ENCODE measurements at regions not wholly inside any gene's neighbourhood (a gene's known extent, or its start where the extent isn't known, plus 50 kb on each side); places are given as distances from the start of the nearest gene placed in this dataset.

GRCh38 chr2:106018141-106018540, 176.0 kb downstream of the UXS1 start:
- TF ChIP-seq IRF1 (CRISPR knock-in tag; IDR thresholded peaks at IDR 0.05), result no peak
- TF ChIP-seq ELF4 (CRISPR knock-in tag; IDR thresholded peaks at IDR 0.05; ENCODE audit: low read depth), result no peak
- TF ChIP-seq, protein P1, sequence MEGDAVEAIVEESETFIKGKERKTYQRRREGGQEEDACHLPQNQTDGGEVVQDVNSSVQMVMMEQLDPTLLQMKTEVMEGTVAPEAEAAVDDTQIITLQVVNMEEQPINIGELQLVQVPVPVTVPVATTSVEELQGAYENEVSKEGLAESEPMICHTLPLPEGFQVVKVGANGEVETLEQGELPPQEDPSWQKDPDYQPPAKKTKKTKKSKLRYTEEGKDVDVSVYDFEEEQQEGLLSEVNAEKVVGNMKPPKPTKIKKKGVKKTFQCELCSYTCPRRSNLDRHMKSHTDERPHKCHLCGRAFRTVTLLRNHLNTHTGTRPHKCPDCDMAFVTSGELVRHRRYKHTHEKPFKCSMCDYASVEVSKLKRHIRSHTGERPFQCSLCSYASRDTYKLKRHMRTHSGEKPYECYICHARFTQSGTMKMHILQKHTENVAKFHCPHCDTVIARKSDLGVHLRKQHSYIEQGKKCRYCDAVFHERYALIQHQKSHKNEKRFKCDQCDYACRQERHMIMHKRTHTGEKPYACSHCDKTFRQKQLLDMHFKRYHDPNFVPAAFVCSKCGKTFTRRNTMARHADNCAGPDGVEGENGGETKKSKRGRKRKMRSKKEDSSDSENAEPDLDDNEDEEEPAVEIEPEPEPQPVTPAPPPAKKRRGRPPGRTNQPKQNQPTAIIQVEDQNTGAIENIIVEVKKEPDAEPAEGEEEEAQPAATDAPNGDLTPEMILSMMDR (IDR thresholded peaks at IDR 0.05), result no peak
- TF ChIP-seq, protein P2, sequence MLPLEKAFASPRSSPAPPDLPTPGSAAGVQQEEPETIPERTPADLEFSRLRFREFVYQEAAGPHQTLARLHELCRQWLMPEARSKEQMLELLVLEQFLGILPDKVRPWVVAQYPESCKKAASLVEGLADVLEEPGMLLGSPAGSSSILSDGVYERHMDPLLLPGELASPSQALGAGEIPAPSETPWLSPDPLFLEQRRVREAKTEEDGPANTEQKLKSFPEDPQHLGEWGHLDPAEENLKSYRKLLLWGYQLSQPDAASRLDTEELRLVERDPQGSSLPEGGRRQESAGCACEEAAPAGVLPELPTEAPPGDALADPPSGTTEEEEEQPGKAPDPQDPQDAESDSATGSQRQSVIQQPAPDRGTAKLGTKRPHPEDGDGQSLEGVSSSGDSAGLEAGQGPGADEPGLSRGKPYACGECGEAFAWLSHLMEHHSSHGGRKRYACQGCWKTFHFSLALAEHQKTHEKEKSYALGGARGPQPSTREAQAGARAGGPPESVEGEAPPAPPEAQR (CRISPR knock-in tag; IDR thresholded peaks at IDR 0.05), result no peak
- TF ChIP-seq NFYB (CRISPR knock-in tag; conservative IDR thresholded peaks at IDR 0.05; ENCODE audit: low read depth), result no peak
- no peak for TF ChIP-seq TP53 (CRISPR knock-in tag; IDR thresholded peaks at IDR 0.05)
- TF ChIP-seq IRF2 (CRISPR knock-in tag; IDR thresholded peaks at IDR 0.05; ENCODE audit: borderline replicate concordance, low read depth), result no peak
- TF ChIP-seq ZBTB21 (CRISPR knock-in tag; IDR thresholded peaks at IDR 0.05; ENCODE audit: borderline replicate concordance), result no peak
